ENCODE measurements at regions not wholly inside any gene's neighbourhood (a gene's known extent, or its start where the extent isn't known, plus 50 kb on each side); places are given as distances from the start of the nearest gene placed in this dataset.
"Not testable (repeated sequence)": the region's sequence is repeated elsewhere in the genome, so short reads cannot be mapped to it uniquely, and the experiment has no call there.

GRCh38 chr16:23013484-23013883 is 135.8 kb downstream of the USP31 start:
- Histone ChIP-seq H3K4me3 (ENCODE audit: low read length) (no peak overlapping the region), H3K36me3 (ENCODE audit: control insufficient read depth, insufficient read depth, low read length) (no peaks in the 10 kb centered on the region), H3K4me1 (ENCODE audit: control insufficient read depth, insufficient read depth, low read length) (no peaks in the 10 kb centered on the region), H3K27ac (ENCODE audit: low read length) (no peak overlapping the region), H3K9me3 (replicated peaks; ENCODE audit: control insufficient read depth, low read depth, low read length) (no peaks in the 10 kb centered on the region), H3K27me3 (ENCODE audit: control insufficient read depth, insufficient read depth, low read length) (no peaks in the 10 kb centered on the region)
- WGBS (ENCODE audit: insufficient coverage), result no CpG with 5 or more reads among the region's 1 CpG
- no peak for DNase-seq

- H3K9me3 ChIP-seq (replicated peaks; ENCODE audit: control insufficient read depth, low read depth, low read length), result no peaks in the 10 kb centered on the region
- H3K4me3 ChIP-seq (ENCODE audit: low read length), result no peak overlapping the region
- no peaks in the 10 kb centered on the region for H3K27me3 ChIP-seq (ENCODE audit: control insufficient read depth, insufficient read depth, low read length)
- H3K4me1 ChIP-seq (ENCODE audit: control insufficient read depth, insufficient read depth, low read length), result no peaks in the 10 kb centered on the region
- DNase-seq, result no peak
- H3K36me3 ChIP-seq (ENCODE audit: control insufficient read depth, insufficient read depth, low read length), result no peaks in the 10 kb centered on the region
- no CpG with 5 or more reads among the region's 3 CpGs for WGBS (ENCODE audit: insufficient coverage)
- no peak overlapping the region for H3K27ac ChIP-seq (ENCODE audit: low read length)
These were observed 140.2 kb downstream of the USP31 start for GRCh38 chr16:23009075-23009474.

GRCh38 chr16:23008041-23008440 is 141.2 kb downstream of the USP31 start:
- Histone ChIP-seq H3K4me1 (ENCODE audit: control insufficient read depth, insufficient read depth, low read length) (no peaks in the 10 kb centered on the region), H3K27me3 (ENCODE audit: control insufficient read depth, insufficient read depth, low read length) (no peaks in the 10 kb centered on the region), H3K4me3 (ENCODE audit: low read length) (no peak overlapping the region), H3K27ac (ENCODE audit: low read length) (no peak overlapping the region), H3K36me3 (ENCODE audit: control insufficient read depth, insufficient read depth, low read length) (no peaks in the 10 kb centered on the region), H3K9me3 (replicated peaks; ENCODE audit: control insufficient read depth, low read depth, low read length) (no peaks in the 10 kb centered on the region)
- WGBS (ENCODE audit: insufficient coverage), result 83% methylated on average over 7 of the region's 7 CpGs
- DNase-seq, result no peak

GRCh38 chr16:23006380-23006779 is 142.9 kb downstream of the USP31 start:
- Histone ChIP-seq H3K36me3 (ENCODE audit: control insufficient read depth, insufficient read depth, low read length) (no peaks in the 10 kb centered on the region), H3K4me1 (ENCODE audit: control insufficient read depth, insufficient read depth, low read length) (no peaks in the 10 kb centered on the region), H3K27ac (ENCODE audit: low read length) (no peak overlapping the region), H3K4me3 (ENCODE audit: low read length) (no peak overlapping the region), H3K9me3 (replicated peaks; ENCODE audit: control insufficient read depth, low read depth, low read length) (no peaks in the 10 kb centered on the region), H3K27me3 (ENCODE audit: control insufficient read depth, insufficient read depth, low read length) (no peaks in the 10 kb centered on the region)
- WGBS (ENCODE audit: insufficient coverage), result no CpG with 5 or more reads among the region's 2 CpGs
- DNase-seq, result no peak

GRCh38 chr16:23005951-23006350 is 143.3 kb downstream of the USP31 start:
- Histone ChIP-seq H3K27ac (ENCODE audit: low read length) (no peak overlapping the region), H3K4me1 (ENCODE audit: control insufficient read depth, insufficient read depth, low read length) (no peaks in the 10 kb centered on the region), H3K36me3 (ENCODE audit: control insufficient read depth, insufficient read depth, low read length) (no peaks in the 10 kb centered on the region), H3K27me3 (ENCODE audit: control insufficient read depth, insufficient read depth, low read length) (no peaks in the 10 kb centered on the region), H3K9me3 (replicated peaks; ENCODE audit: control insufficient read depth, low read depth, low read length) (no peaks in the 10 kb centered on the region), H3K4me3 (ENCODE audit: low read length) (no peak overlapping the region)
- 69% methylated on average over 5 of the region's 5 CpGs for WGBS (ENCODE audit: insufficient coverage)
- DNase-seq, result no peak

- H3K27ac ChIP-seq (ENCODE audit: low read length), result no peak overlapping the region
- no CpG with 5 or more reads among the region's 3 CpGs for WGBS (ENCODE audit: insufficient coverage)
- H3K27me3 ChIP-seq (ENCODE audit: control insufficient read depth, insufficient read depth, low read length), result no peaks in the 10 kb centered on the region
- no peak overlapping the region for H3K4me3 ChIP-seq (ENCODE audit: low read length)
- no peaks in the 10 kb centered on the region for H3K4me1 ChIP-seq (ENCODE audit: control insufficient read depth, insufficient read depth, low read length)
- peaks cover 3% of the 10 kb centered on the region for H3K9me3 ChIP-seq (replicated peaks; ENCODE audit: control insufficient read depth, low read depth, low read length)
- H3K36me3 ChIP-seq (ENCODE audit: control insufficient read depth, insufficient read depth, low read length), result no peaks in the 10 kb centered on the region
- DNase-seq, result no peak
These were observed 159.7 kb downstream of the USP31 start for GRCh38 chr16:22989598-22989997.

- H3K4me1 ChIP-seq (ENCODE audit: control insufficient read depth, insufficient read depth, low read length), result no peaks in the 10 kb centered on the region
- peaks cover 8% of the 10 kb centered on the region for H3K9me3 ChIP-seq (replicated peaks; ENCODE audit: control insufficient read depth, low read depth, low read length)
- no peak overlapping the region for H3K27ac ChIP-seq (ENCODE audit: low read length)
- H3K27me3 ChIP-seq (ENCODE audit: control insufficient read depth, insufficient read depth, low read length), result no peaks in the 10 kb centered on the region
- no peak for DNase-seq
- H3K4me3 ChIP-seq (ENCODE audit: low read length), result no peak overlapping the region
- WGBS (ENCODE audit: insufficient coverage), result no CpG with 5 or more reads among the region's 2 CpGs
- H3K36me3 ChIP-seq (ENCODE audit: control insufficient read depth, insufficient read depth, low read length), result no peaks in the 10 kb centered on the region
These were observed 165.6 kb downstream of the USP31 start for GRCh38 chr16:22983614-22984013.

- not testable (repeated sequence) for DNase-seq; H3K27ac ChIP-seq (ENCODE audit: low read length); H3K27me3 ChIP-seq (ENCODE audit: control insufficient read depth, insufficient read depth, low read length); H3K9me3 ChIP-seq (replicated peaks; ENCODE audit: control insufficient read depth, low read depth, low read length); H3K36me3 ChIP-seq (ENCODE audit: control insufficient read depth, insufficient read depth, low read length); H3K4me1 ChIP-seq (ENCODE audit: control insufficient read depth, insufficient read depth, low read length); H3K4me3 ChIP-seq (ENCODE audit: low read length)
- WGBS (ENCODE audit: insufficient coverage), result no CpG with 5 or more reads among the region's 3 CpGs
These were observed 166.6 kb downstream of the HS3ST2 start for GRCh38 chr16:22980514-22980913.

GRCh38 chr16:22979038-22979437 is 165.1 kb downstream of the HS3ST2 start:
- WGBS (ENCODE audit: insufficient coverage), result 56% methylated on average over 2 of the region's 2 CpGs
- H3K9me3 ChIP-seq (replicated peaks; ENCODE audit: control insufficient read depth, low read depth, low read length), result peaks cover 2% of the 10 kb centered on the region
- H3K4me1 ChIP-seq (ENCODE audit: control insufficient read depth, insufficient read depth, low read length), result no peaks in the 10 kb centered on the region
- H3K36me3 ChIP-seq (ENCODE audit: control insufficient read depth, insufficient read depth, low read length), result no peaks in the 10 kb centered on the region
- no peak overlapping the region for H3K4me3 ChIP-seq (ENCODE audit: low read length)
- H3K27ac ChIP-seq (ENCODE audit: low read length), result no peak overlapping the region
- DNase-seq, result no peak
- peaks cover 2% of the 10 kb centered on the region for H3K27me3 ChIP-seq (ENCODE audit: control insufficient read depth, insufficient read depth, low read length)

GRCh38 chr16:22977294-22977697 is 163.3 kb downstream of the HS3ST2 start:
- WGBS (ENCODE audit: insufficient coverage), result 60% methylated on average over 1 of the region's 4 CpGs
- H3K27ac ChIP-seq (ENCODE audit: low read length), result no peak overlapping the region
- DNase-seq, result peak; percentile 16
- H3K27me3 ChIP-seq (ENCODE audit: control insufficient read depth, insufficient read depth, low read length), result peaks cover 2% of the 10 kb centered on the region
- no peaks in the 10 kb centered on the region for H3K4me1 ChIP-seq (ENCODE audit: control insufficient read depth, insufficient read depth, low read length)
- no peak overlapping the region for H3K4me3 ChIP-seq (ENCODE audit: low read length)
- H3K36me3 ChIP-seq (ENCODE audit: control insufficient read depth, insufficient read depth, low read length), result no peaks in the 10 kb centered on the region
- no peaks in the 10 kb centered on the region for H3K9me3 ChIP-seq (replicated peaks; ENCODE audit: control insufficient read depth, low read depth, low read length)

GRCh38 chr16:22973522-22973921 is 159.6 kb downstream of the HS3ST2 start:
- Histone ChIP-seq H3K27me3 (ENCODE audit: control insufficient read depth, insufficient read depth, low read length) (peaks cover 2% of the 10 kb centered on the region), H3K4me3 (ENCODE audit: low read length) (no peak overlapping the region)
- DNase-seq, result no peak

More at GRCh38 chr16:22973522-22973921, 159.6 kb downstream of the HS3ST2 start:
- H3K9me3 ChIP-seq (replicated peaks; ENCODE audit: control insufficient read depth, low read depth, low read length), result no peaks in the 10 kb centered on the region
- no peaks in the 10 kb centered on the region for H3K36me3 ChIP-seq (ENCODE audit: control insufficient read depth, insufficient read depth, low read length)
- no peak overlapping the region for H3K27ac ChIP-seq (ENCODE audit: low read length)
- peaks cover 6% of the 10 kb centered on the region for H3K4me1 ChIP-seq (ENCODE audit: control insufficient read depth, insufficient read depth, low read length)

Data from muscle of leg (tissue), 3 donors.